Kidney (tissue), 13 donors: ENCODE measurements at regions not wholly inside any gene's neighbourhood (a gene's known extent, or its start where the extent isn't known, plus 50 kb on each side); places are given as distances from the start of the nearest gene placed in this dataset.
A peak's percentile ranks its signal among the peaks of the same experiment; 100 is the strongest.

ENCODE experiments used
- DNase-seq, 5 donors: peaks; one replicate each; pipeline ENCODE4 v3.0.0-alpha.2; 2013 to 2020
- FAIRE-seq: peaks from 2 replicates; lab custom pipeline; 2012; peaks lifted over from hg19 to GRCh38; lab: Jason Lieb, UNC
- H3K27ac ChIP-seq, 2 donors: one replicate each; pipeline ENCODE4 v1.7.0; 2013; ENCODE audit warnings: low read depth in 2 of 2, low read length in 2 of 2, inconsistent platforms in 1 of 2
- H3K27me3 ChIP-seq: one replicate; pipeline ENCODE4 v1.7.1; 2013; ENCODE audit warnings: low read length, inconsistent platforms; ENCODE audit not compliant: control insufficient read depth, insufficient read depth
- H3K36me3 ChIP-seq, 3 donors: one replicate each; pipeline versions ENCODE4 v1.7.0 to v1.7.1; 2013; ENCODE audit warnings: low read length in 3 of 3, control low read depth in 1 of 3, inconsistent platforms in 1 of 3; ENCODE audit not compliant: insufficient read depth in 3 of 3, control insufficient read depth in 2 of 3
- H3K4me1 ChIP-seq, 3 donors: one replicate each; pipeline versions ENCODE4 v1.7.0 to v1.7.1; 2013; ENCODE audit warnings: low read length in 3 of 3, inconsistent platforms in 1 of 3, low read depth in 1 of 3; ENCODE audit not compliant: control insufficient read depth in 2 of 3, insufficient read depth in 2 of 3
- H3K4me3 ChIP-seq, 3 donors: one replicate each; pipeline versions ENCODE4 v1.7.0 to v1.8.1; 2013; ENCODE audit warnings: low read length in 3 of 3, control low read depth in 1 of 3, inconsistent platforms in 1 of 3
- H3K9ac ChIP-seq, 3 donors: one replicate each; pipeline versions ENCODE4 v1.7.0 to v1.7.1; 2013; ENCODE audit warnings: low read length in 3 of 3, control low read depth in 1 of 3, inconsistent platforms in 1 of 3
- H3K9me3 ChIP-seq, 3 donors: one replicate each; pipeline versions ENCODE4 v1.7.0 to v1.7.1; 2013; ENCODE audit warnings: low read length in 3 of 3, control low read depth in 1 of 3, inconsistent platforms in 1 of 3; ENCODE audit not compliant: control insufficient read depth in 2 of 3, insufficient read depth in 1 of 3
- intact Hi-C: fragments of 100-400 bp; cut with DNase I; formaldehyde crosslinking; loops from one replicate; pipeline ENCODE4 v1.11.1; 2022
- TF ChIP-seq, protein P1 (sequence below): IDR thresholded peaks from 3 replicates; pipeline ENCODE4 v1.5.1; 2012; ENCODE audit warnings: mild to moderate bottlenecking, moderate library complexity, borderline replicate concordance; ENCODE audit not compliant: insufficient read depth; ENCODE audit errors: extremely low read depth
- donor health status: control.
- donor health status: control.
- donor health status: control.
- donor health status: control.
- donor health status: control.
- donor health status: DM: yes; HTN: yes; CAD: no.
- donor health status: Normal renal cell carcinoma (clear cell type).

DNA sequence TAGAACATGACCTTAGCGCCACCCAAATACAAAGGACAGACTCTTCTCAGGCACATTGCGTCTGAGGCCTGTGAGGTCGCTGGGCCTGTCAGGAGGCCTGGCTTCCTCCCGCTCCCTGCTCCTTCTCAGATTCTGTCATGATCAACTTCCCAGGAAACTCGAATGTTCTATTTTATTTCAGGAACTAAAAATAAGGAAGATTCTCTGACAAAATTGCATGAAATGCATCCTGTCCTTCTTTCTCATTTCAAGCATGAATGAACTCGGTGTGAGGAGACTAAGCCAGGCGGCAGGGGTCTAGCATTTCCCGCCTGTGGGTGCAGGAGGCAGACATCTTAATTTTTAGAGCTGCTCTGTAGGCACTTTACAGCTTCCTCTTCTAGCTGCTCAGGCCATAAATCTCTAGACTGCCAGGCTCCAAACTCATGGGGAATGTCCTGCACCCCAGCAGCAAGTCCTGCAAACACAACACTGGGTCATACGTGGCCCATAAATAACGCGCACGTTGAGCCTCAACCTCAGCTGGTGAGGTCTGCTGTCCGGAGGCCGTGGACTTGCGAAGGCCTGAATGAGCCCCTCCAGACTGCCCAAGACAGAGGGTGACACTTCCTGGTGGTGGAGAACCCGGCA, 109.7 kb upstream of the ZNF236 start:
- H3K27me3 ChIP-seq = no peaks in the 10 kb centered on the region
- H3K36me3 ChIP-seq = no peaks in the 10 kb centered on the region
- FAIRE-seq = no peak
- H3K4me1 ChIP-seq = no peaks in the 10 kb centered on the region
- DNase-seq = peak in 4 of 5 donors; percentile 49 to 58 (median 51)
- H3K4me3 ChIP-seq = no peak overlapping the region
- no peaks in the 10 kb centered on the region for H3K9me3 ChIP-seq
- intact Hi-C loops = no loop called here
- no peak overlapping the region for H3K9ac ChIP-seq
- H3K27ac ChIP-seq = no peak overlapping the region
- TF ChIP-seq, protein P1, sequence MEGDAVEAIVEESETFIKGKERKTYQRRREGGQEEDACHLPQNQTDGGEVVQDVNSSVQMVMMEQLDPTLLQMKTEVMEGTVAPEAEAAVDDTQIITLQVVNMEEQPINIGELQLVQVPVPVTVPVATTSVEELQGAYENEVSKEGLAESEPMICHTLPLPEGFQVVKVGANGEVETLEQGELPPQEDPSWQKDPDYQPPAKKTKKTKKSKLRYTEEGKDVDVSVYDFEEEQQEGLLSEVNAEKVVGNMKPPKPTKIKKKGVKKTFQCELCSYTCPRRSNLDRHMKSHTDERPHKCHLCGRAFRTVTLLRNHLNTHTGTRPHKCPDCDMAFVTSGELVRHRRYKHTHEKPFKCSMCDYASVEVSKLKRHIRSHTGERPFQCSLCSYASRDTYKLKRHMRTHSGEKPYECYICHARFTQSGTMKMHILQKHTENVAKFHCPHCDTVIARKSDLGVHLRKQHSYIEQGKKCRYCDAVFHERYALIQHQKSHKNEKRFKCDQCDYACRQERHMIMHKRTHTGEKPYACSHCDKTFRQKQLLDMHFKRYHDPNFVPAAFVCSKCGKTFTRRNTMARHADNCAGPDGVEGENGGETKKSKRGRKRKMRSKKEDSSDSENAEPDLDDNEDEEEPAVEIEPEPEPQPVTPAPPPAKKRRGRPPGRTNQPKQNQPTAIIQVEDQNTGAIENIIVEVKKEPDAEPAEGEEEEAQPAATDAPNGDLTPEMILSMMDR = no peak

DNA sequence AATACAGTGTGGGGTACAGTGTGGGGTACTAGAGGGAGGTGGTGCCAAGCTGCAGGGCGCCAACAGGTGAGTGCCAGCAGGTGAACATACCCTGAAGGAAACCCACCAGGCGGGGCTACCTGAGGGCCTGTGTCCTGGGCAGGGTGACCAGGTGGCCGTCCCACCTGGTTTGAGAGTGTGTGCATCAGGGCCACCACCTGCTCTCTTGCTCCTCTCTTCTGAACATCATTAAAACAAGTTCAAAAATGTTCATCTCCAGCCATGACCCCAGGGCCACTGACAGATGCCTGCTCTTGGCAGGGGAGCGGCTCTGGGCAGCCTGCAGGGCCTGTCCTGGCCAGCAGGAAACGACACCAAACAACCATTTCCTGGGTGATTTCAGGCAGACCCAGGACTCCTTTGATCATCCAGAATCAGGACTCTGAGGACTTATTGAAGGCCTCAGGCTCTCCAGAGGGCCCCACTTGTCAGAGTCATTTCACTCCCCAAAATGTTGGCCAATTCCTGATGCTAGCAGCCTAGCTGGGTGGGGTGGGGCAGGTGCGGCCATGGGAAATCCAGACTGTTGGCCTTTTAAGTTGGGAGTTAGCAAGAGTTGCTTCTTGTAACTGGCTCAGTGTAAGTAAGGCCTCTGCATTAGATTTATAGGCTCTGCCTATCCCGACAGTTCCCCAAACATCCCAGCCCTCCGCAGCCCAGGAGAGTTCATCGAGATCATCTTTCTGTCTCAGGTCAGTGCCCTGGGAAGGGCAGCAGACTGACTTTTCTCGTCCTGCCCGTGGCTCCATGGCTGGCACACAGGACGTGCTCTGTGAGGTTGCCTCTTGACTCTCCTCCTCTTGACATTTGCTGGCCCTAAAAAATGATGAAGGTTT, 111.5 kb upstream of the ZNF236 start:
- intact Hi-C loops = no loop called here
- no peaks in the 10 kb centered on the region for H3K4me1 ChIP-seq
- FAIRE-seq = no peak
- H3K36me3 ChIP-seq = no peaks in the 10 kb centered on the region
- no peak overlapping the region for H3K9ac ChIP-seq
- H3K9me3 ChIP-seq = no peaks in the 10 kb centered on the region
- peak in 3 of 5 donors; percentile 38 to 62 (median 42) for DNase-seq
- TF ChIP-seq, protein P1 = no peak
- H3K27me3 ChIP-seq = no peaks in the 10 kb centered on the region
- H3K4me3 ChIP-seq = no peak overlapping the region
- no peak overlapping the region for H3K27ac ChIP-seq

DNA sequence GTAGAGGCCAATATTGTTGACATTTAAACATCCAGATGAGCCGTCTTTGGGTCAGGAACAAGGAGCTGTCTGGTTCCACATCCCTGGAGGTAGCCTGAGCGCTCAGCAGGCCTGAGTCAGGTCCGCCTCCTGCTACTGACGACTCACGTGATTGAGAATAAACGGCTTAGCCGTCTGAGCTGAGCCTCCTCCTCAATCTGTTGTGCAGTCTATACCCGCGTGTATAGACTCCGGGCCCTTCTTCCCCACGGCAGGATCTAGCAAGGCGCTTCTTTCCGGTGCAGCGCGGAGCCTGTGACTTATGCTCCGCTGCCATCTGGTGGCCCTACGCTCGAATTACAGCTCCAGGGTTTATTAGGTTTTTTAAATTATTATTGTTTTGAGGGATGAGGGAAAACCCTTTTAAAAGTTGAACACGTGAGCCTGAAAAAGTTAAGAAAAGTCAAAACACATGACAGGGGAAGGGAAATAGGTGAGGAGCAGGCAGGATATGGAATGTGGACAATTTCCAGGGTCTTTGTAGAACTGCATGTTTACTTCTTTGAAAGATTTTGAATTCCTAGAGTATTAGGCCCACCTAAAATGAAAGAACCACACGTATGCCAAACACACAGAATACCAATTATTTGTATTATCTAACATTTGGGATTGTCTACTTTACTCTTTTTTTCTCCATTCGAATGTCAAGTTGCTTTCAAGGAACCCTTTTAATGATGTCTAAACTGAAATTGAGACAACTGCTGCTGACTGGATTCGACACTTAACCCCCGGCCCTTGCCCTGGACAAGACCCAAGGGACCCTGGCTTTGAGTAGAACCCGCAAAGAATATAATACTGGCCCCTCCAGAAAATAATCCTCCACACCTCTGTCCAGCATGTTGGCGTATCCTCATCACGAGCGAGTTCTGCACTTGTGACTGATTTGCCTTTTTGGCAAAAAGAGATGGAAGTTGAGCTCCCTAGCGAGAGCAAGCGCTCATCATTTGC, 112.4 kb upstream of the ZNF236 start:
- H3K9ac ChIP-seq = no peak overlapping the region
- H3K36me3 ChIP-seq = no peaks in the 10 kb centered on the region
- H3K9me3 ChIP-seq = no peaks in the 10 kb centered on the region
- intact Hi-C loops = no loop called here
- no peak overlapping the region for H3K27ac ChIP-seq
- no peaks in the 10 kb centered on the region for H3K27me3 ChIP-seq
- peak overlapping the region in 1 of 3 donors; percentile 42 for H3K4me3 ChIP-seq
- TF ChIP-seq, protein P1 = peak; percentile 86
- DNase-seq (peak; percentile 72 to 84 (median 79)), FAIRE-seq (peak; percentile 8)
- H3K4me1 ChIP-seq = no peaks in the 10 kb centered on the region
